OCI-LY7 (cell line): ENCODE measurements at regions not wholly inside any gene's neighbourhood (a gene's known extent, or its start where the extent isn't known, plus 50 kb on each side); places are given as distances from the start of the nearest gene placed in this dataset.

ENCODE experiments used
- CTCF ChIP-seq: fragments of 200-600 bp; sonication (generic); conservative IDR thresholded peaks from 2 replicates; pipeline ENCODE4 v1.5.1; 2014; ENCODE audit warnings: mild to moderate bottlenecking, antibody characterized with exemption, low read length, moderate library complexity, mixed read lengths
- EZH2phosphoT487 ChIP-seq: fragments of 200-600 bp; sonication (generic); IDR thresholded peaks from 2 replicates; pipeline ENCODE4 v1.6.1; 2018; ENCODE audit warnings: low read depth, borderline replicate concordance, mild to moderate bottlenecking, mixed run types, antibody characterized with exemption, low read length, moderate library complexity, mixed read lengths

- TF ChIP-seq CTCF (no peak), EZH2phosphoT487 (no peak)
Observed at GRCh38 chr9:86546712-86547111, 192.5 kb upstream of the TUT7 start.
